ENCODE measurements at regions not wholly inside any gene's neighbourhood (a gene's known extent, or its start where the extent isn't known, plus 50 kb on each side); places are given as distances from the start of the nearest gene placed in this dataset.

- Mint-ChIP-seq H3K36me3 (ENCODE audit: low read depth) (no peaks in the 10 kb centered on the region), H3K4me3 (no peak overlapping the region), H3K27me3 (no peaks in the 10 kb centered on the region), H3K27ac (no peak overlapping the region), H3K4me1 (ENCODE audit: low read depth) (no peaks in the 10 kb centered on the region), H3K9me3 (peaks cover 11% of the 10 kb centered on the region)
- DNase-seq, result no peak
These were observed 493.6 kb upstream of the AGTR1 start for GRCh38 chr3:148204131-148204530.

GRCh38 chr3:148205977-148206376 is 491.7 kb upstream of the AGTR1 start:
- Mint-ChIP-seq H3K9me3 (peaks cover 5% of the 10 kb centered on the region), H3K36me3 (ENCODE audit: low read depth) (no peaks in the 10 kb centered on the region), H3K27me3 (no peaks in the 10 kb centered on the region), H3K4me1 (ENCODE audit: low read depth) (no peaks in the 10 kb centered on the region), H3K27ac (no peak overlapping the region), H3K4me3 (no peak overlapping the region)
- no peak for DNase-seq

GRCh38 chr3:148206446-148206845 is 491.3 kb upstream of the AGTR1 start:
- no peaks in the 10 kb centered on the region for H3K27me3 Mint-ChIP-seq
- H3K9me3 Mint-ChIP-seq, result peaks cover 5% of the 10 kb centered on the region
- no peak for DNase-seq
- no peak overlapping the region for H3K27ac Mint-ChIP-seq
- no peaks in the 10 kb centered on the region for H3K4me1 Mint-ChIP-seq (ENCODE audit: low read depth)
- H3K4me3 Mint-ChIP-seq, result no peak overlapping the region
- no peaks in the 10 kb centered on the region for H3K36me3 Mint-ChIP-seq (ENCODE audit: low read depth)

GRCh38 chr3:148208975-148209374 is 488.7 kb upstream of the AGTR1 start:
- H3K4me1 Mint-ChIP-seq (ENCODE audit: low read depth), result no peaks in the 10 kb centered on the region
- H3K36me3 Mint-ChIP-seq (ENCODE audit: low read depth), result no peaks in the 10 kb centered on the region
- no peak overlapping the region for H3K4me3 Mint-ChIP-seq
- peaks cover 5% of the 10 kb centered on the region for H3K9me3 Mint-ChIP-seq
- no peaks in the 10 kb centered on the region for H3K27me3 Mint-ChIP-seq
- DNase-seq, result no peak
- H3K27ac Mint-ChIP-seq, result no peak overlapping the region

GRCh38 chr3:148211725-148212124 is 486.0 kb upstream of the AGTR1 start:
- Mint-ChIP-seq H3K4me3 (no peak overlapping the region), H3K36me3 (ENCODE audit: low read depth) (no peaks in the 10 kb centered on the region), H3K9me3 (peaks cover 3% of the 10 kb centered on the region)

GRCh38 chr3:148214705-148215104 is 483.0 kb upstream of the AGTR1 start:
- no peak for DNase-seq
- H3K27ac Mint-ChIP-seq, result no peak overlapping the region
- H3K4me1 Mint-ChIP-seq (ENCODE audit: low read depth), result no peaks in the 10 kb centered on the region
- H3K36me3 Mint-ChIP-seq (ENCODE audit: low read depth), result no peaks in the 10 kb centered on the region
- H3K9me3 Mint-ChIP-seq, result peaks cover 5% of the 10 kb centered on the region
- H3K4me3 Mint-ChIP-seq, result no peak overlapping the region
- no peaks in the 10 kb centered on the region for H3K27me3 Mint-ChIP-seq

More at GRCh38 chr3:148211725-148212124, 486.0 kb upstream of the AGTR1 start:
- Mint-ChIP-seq H3K4me1 (ENCODE audit: low read depth) (no peaks in the 10 kb centered on the region), H3K27me3 (no peaks in the 10 kb centered on the region), H3K27ac (no peak overlapping the region)
- no peak for DNase-seq

- Mint-ChIP-seq H3K36me3 (ENCODE audit: low read depth) (no peaks in the 10 kb centered on the region), H3K4me3 (no peak overlapping the region), H3K9me3 (peaks cover 2% of the 10 kb centered on the region), H3K27ac (no peak overlapping the region), H3K27me3 (no peaks in the 10 kb centered on the region), H3K4me1 (ENCODE audit: low read depth) (no peaks in the 10 kb centered on the region)
- DNase-seq, result no peak
These were observed 480.4 kb upstream of the AGTR1 start for GRCh38 chr3:148217317-148217716.

GRCh38 chr3:148218222-148218621 is 479.5 kb upstream of the AGTR1 start:
- H3K27me3 Mint-ChIP-seq, result no peaks in the 10 kb centered on the region
- H3K4me3 Mint-ChIP-seq, result no peak overlapping the region
- H3K9me3 Mint-ChIP-seq, result peaks cover 2% of the 10 kb centered on the region
- no peak overlapping the region for H3K27ac Mint-ChIP-seq
- no peaks in the 10 kb centered on the region for H3K4me1 Mint-ChIP-seq (ENCODE audit: low read depth)
- DNase-seq, result no peak
- no peaks in the 10 kb centered on the region for H3K36me3 Mint-ChIP-seq (ENCODE audit: low read depth)

GRCh38 chr3:148219999-148220398 is 477.7 kb upstream of the AGTR1 start:
- H3K27ac Mint-ChIP-seq, result no peak overlapping the region
- DNase-seq, result no peak
- H3K9me3 Mint-ChIP-seq, result peaks cover 2% of the 10 kb centered on the region
- no peaks in the 10 kb centered on the region for H3K36me3 Mint-ChIP-seq (ENCODE audit: low read depth)
- H3K27me3 Mint-ChIP-seq, result no peaks in the 10 kb centered on the region
- H3K4me3 Mint-ChIP-seq, result no peak overlapping the region
- no peaks in the 10 kb centered on the region for H3K4me1 Mint-ChIP-seq (ENCODE audit: low read depth)

GRCh38 chr3:148221303-148221702 is 476.4 kb upstream of the AGTR1 start:
- Mint-ChIP-seq H3K27ac (no peak overlapping the region), H3K9me3 (peaks cover 2% of the 10 kb centered on the region), H3K4me3 (no peak overlapping the region), H3K27me3 (no peaks in the 10 kb centered on the region), H3K4me1 (ENCODE audit: low read depth) (no peaks in the 10 kb centered on the region), H3K36me3 (ENCODE audit: low read depth) (no peaks in the 10 kb centered on the region)
- DNase-seq, result no peak

- no peak overlapping the region for H3K27ac Mint-ChIP-seq
- H3K36me3 Mint-ChIP-seq (ENCODE audit: low read depth), result no peaks in the 10 kb centered on the region
- H3K4me3 Mint-ChIP-seq, result no peak overlapping the region
- no peak for DNase-seq
- H3K4me1 Mint-ChIP-seq (ENCODE audit: low read depth), result no peaks in the 10 kb centered on the region
- H3K9me3 Mint-ChIP-seq, result no peaks in the 10 kb centered on the region
- no peaks in the 10 kb centered on the region for H3K27me3 Mint-ChIP-seq
These were observed 474.4 kb upstream of the AGTR1 start for GRCh38 chr3:148223266-148223665.

GRCh38 chr3:148226246-148226645 is 471.5 kb upstream of the AGTR1 start:
- Mint-ChIP-seq H3K9me3 (no peaks in the 10 kb centered on the region), H3K27me3 (no peaks in the 10 kb centered on the region), H3K27ac (no peak overlapping the region)

GRCh38 chr3:148227534-148227933 is 470.2 kb upstream of the AGTR1 start:
- H3K27ac Mint-ChIP-seq, result no peak overlapping the region
- H3K9me3 Mint-ChIP-seq, result no peaks in the 10 kb centered on the region
- no peak overlapping the region for H3K4me3 Mint-ChIP-seq
- DNase-seq, result no peak
- no peaks in the 10 kb centered on the region for H3K36me3 Mint-ChIP-seq (ENCODE audit: low read depth)
- H3K27me3 Mint-ChIP-seq, result no peaks in the 10 kb centered on the region
- no peaks in the 10 kb centered on the region for H3K4me1 Mint-ChIP-seq (ENCODE audit: low read depth)

More at GRCh38 chr3:148226246-148226645, 471.5 kb upstream of the AGTR1 start:
- no peak for DNase-seq
- no peaks in the 10 kb centered on the region for H3K36me3 Mint-ChIP-seq (ENCODE audit: low read depth)
- H3K4me1 Mint-ChIP-seq (ENCODE audit: low read depth), result no peaks in the 10 kb centered on the region
- H3K4me3 Mint-ChIP-seq, result no peak overlapping the region

- no peak for DNase-seq
- H3K36me3 Mint-ChIP-seq (ENCODE audit: low read depth), result no peaks in the 10 kb centered on the region
- H3K4me3 Mint-ChIP-seq, result no peak overlapping the region
These were observed 468.6 kb upstream of the AGTR1 start for GRCh38 chr3:148229107-148229506.

GRCh38 chr3:148230473-148230872 is 467.2 kb upstream of the AGTR1 start:
- Mint-ChIP-seq H3K4me1 (ENCODE audit: low read depth) (no peaks in the 10 kb centered on the region), H3K27ac (no peak overlapping the region), H3K27me3 (no peaks in the 10 kb centered on the region), H3K36me3 (ENCODE audit: low read depth) (no peaks in the 10 kb centered on the region), H3K9me3 (peaks cover 3% of the 10 kb centered on the region), H3K4me3 (no peak overlapping the region)
- DNase-seq, result no peak

More at GRCh38 chr3:148229107-148229506, 468.6 kb upstream of the AGTR1 start:
- Mint-ChIP-seq H3K9me3 (peaks cover 3% of the 10 kb centered on the region), H3K4me1 (ENCODE audit: low read depth) (no peaks in the 10 kb centered on the region), H3K27ac (no peak overlapping the region), H3K27me3 (no peaks in the 10 kb centered on the region)

GRCh38 chr3:148232389-148232788 is 465.3 kb upstream of the AGTR1 start:
- H3K9me3 Mint-ChIP-seq, result peaks cover 3% of the 10 kb centered on the region
- H3K36me3 Mint-ChIP-seq (ENCODE audit: low read depth), result no peaks in the 10 kb centered on the region
- H3K4me1 Mint-ChIP-seq (ENCODE audit: low read depth), result no peaks in the 10 kb centered on the region
- H3K4me3 Mint-ChIP-seq, result no peak overlapping the region
- DNase-seq, result no peak
- no peak overlapping the region for H3K27ac Mint-ChIP-seq
- no peaks in the 10 kb centered on the region for H3K27me3 Mint-ChIP-seq

All from activated T-cell treated with anti-CD3 and anti-CD28 coated beads, Interleukin-2, amount 50 U/mL, for 24 hours (primary cell).